AG04450 (cell line): ENCODE measurements at regions not wholly inside any gene's neighbourhood (a gene's known extent, or its start where the extent isn't known, plus 50 kb on each side); places are given as distances from the start of the nearest gene placed in this dataset.

Source experiments
- CTCF ChIA-PET: fragments of 300-600, 350-600 bp; formaldehyde crosslinking; extraction: SDS; loops from one replicate; lab custom pipeline; 2022; ENCODE audit warnings: antibody characterized with exemption, inconsistent platforms; lab: Charles Lee
- POLR2A ChIA-PET: fragments of 350-600 bp; formaldehyde crosslinking; extraction: SDS; loops from one replicate; lab custom pipeline; 2021; ENCODE audit warnings: antibody characterized with exemption, inconsistent platforms; lab: Yijun Ruan, JAX
- DNase-seq: peaks from one replicate; pipeline ENCODE4 v3.0.0-alpha.2; 2011; ENCODE audit warnings: low read depth, low spot score
- H3K27ac ChIP-seq: one replicate; pipeline ENCODE4 v1.5.1; 2012; ENCODE audit warnings: low read depth, low read length, control low read depth
- H3K27me3 ChIP-seq: one replicate; pipeline ENCODE4 v1.6.0; 2012; ENCODE audit warnings: low read length; ENCODE audit not compliant: control insufficient read depth, insufficient read depth
- H3K4me3 ChIP-seq: 2 replicates; pipeline ENCODE4 v1.5.1; 2011; ENCODE audit warnings: mild to moderate bottlenecking, low read depth, low read length, control low read depth
- H3K9me3 ChIP-seq: 2 replicates; pipeline ENCODE4 v1.5.1; 2012; ENCODE audit warnings: low read length; ENCODE audit not compliant: control insufficient read depth, insufficient read depth
- TF ChIP-seq, protein P1 (sequence below): IDR thresholded peaks from 2 replicates; pipeline ENCODE4 v1.5.1; 2011; ENCODE audit warnings: low read depth, low read length, control low read depth, inconsistent platforms

DNA sequence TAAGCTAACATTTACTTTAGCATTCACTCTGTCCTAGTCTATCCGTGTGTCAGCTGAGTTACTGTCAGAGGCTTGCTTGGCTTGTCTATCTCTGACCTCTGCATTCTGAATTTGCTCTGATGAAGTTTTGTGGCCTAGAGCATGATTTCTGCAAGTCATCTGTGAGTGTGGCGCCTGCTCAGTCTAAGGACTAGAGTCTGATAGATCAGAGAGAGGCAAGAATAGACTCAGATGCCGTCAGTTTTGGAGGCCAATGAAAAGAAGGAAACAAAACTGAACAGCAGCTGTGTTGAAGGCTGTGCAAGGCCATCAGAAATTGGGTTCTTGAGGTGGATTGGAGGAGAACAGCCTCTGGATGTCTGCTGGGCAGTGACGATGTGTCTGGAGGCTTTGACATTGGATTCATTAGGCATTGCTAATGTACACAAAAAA is 573.1 kb downstream of the USP25 start:
- Histone ChIP-seq H3K9me3 (no peaks in the 10 kb centered on the region), H3K4me3 (no peak overlapping the region), H3K27me3 (no peaks in the 10 kb centered on the region), H3K27ac (no peak overlapping the region)
- no peak for DNase-seq
- POLR2A ChIA-PET: no interaction called here
- TF ChIP-seq, protein P1, sequence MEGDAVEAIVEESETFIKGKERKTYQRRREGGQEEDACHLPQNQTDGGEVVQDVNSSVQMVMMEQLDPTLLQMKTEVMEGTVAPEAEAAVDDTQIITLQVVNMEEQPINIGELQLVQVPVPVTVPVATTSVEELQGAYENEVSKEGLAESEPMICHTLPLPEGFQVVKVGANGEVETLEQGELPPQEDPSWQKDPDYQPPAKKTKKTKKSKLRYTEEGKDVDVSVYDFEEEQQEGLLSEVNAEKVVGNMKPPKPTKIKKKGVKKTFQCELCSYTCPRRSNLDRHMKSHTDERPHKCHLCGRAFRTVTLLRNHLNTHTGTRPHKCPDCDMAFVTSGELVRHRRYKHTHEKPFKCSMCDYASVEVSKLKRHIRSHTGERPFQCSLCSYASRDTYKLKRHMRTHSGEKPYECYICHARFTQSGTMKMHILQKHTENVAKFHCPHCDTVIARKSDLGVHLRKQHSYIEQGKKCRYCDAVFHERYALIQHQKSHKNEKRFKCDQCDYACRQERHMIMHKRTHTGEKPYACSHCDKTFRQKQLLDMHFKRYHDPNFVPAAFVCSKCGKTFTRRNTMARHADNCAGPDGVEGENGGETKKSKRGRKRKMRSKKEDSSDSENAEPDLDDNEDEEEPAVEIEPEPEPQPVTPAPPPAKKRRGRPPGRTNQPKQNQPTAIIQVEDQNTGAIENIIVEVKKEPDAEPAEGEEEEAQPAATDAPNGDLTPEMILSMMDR: no peak
- CTCF ChIA-PET: no interaction called here

DNA sequence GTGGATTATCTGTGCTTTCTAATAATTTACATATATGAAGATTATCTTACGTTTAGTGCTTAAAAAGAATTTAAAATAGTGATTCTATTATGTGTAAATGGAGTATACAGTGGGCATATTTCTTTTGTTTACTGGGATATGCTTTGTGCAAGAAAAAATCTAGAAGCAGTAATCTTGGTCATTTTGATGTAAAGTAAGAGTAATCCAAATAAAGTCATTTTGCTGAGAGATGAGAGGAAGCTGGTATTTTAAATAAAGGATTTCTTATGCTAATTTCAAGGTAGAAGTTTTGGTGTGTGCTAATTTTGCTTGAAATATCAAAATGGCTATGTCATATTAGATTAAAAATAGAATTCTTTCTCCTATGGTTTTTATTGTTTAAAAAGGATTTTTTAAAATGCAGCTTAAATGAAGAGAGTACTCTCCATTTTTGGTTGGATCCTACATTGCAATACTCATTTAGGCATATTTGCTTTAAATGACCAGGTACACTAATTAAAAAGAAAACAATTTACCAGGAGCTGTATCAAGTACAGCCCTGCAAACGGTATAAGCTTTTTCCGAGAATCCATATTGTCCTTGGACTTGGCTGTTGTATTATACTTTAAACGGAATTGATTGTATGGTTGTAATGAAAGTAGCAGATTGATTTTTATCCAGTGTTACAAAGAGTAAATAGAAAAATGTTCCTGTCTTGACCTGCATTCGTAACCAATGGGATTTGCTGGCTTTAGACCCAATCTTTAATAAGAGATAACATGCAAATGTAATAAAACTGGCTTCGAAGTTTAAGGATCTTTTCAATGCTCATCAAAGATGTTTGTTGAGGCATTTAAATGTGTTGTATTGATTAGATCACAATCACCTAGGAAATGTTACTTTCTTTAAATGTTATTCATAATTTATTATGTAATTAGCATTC is 574.7 kb downstream of the USP25 start:
- no peaks in the 10 kb centered on the region for H3K27me3 ChIP-seq
- POLR2A ChIA-PET: no interaction called here
- H3K9me3 ChIP-seq: no peaks in the 10 kb centered on the region
- TF ChIP-seq, protein P1: no peak
- no peak for DNase-seq
- H3K27ac ChIP-seq: no peak overlapping the region
- no peak overlapping the region for H3K4me3 ChIP-seq
- CTCF ChIA-PET: no interaction called here

DNA sequence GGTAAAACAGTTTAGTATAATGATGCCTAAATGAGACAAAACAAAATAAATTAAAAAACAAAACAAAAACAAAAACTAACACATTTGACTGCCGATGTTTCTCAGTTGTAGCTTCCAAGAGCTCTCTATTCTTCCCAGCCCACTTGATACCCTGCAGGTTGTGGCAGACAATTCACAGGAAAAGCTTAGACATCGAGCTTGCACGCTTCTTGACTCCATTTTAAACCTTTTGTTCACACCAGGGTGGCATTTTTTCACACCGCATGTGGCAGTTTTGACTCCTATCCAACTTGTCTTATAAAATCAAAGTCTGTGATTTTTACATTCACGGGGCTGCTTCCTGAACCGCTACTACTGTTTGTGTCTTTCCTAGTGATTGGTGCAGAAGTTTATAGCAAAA is 575.9 kb downstream of the USP25 start:
- DNase-seq: no peak
- TF ChIP-seq, protein P1: no peak

DNA sequence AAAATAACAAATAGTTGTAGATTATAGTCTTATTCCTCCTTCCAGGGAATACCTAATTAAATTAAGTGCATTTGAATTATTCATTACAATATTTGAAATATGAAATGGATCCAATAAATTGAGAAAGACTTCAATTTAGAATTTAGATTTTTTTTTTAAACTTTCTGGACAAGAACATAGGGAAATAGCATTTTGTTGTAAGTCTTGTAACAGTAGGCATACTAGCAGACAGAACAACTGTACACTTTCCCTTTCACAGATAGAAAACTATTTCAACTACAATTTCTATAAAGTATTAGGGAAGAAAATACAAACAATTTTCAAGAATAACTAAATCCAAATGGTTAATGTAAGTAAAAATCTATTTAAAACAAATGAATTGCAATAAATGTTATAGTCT is 577.5 kb downstream of the USP25 start:
- POLR2A ChIA-PET: no interaction called here
- CTCF ChIA-PET: no interaction called here
- no peak overlapping the region for H3K4me3 ChIP-seq
- no peak for DNase-seq
- no peaks in the 10 kb centered on the region for H3K9me3 ChIP-seq
- TF ChIP-seq, protein P1: no peak
- H3K27me3 ChIP-seq: no peaks in the 10 kb centered on the region
- no peak overlapping the region for H3K27ac ChIP-seq

More for the DNA sequence above, 575.9 kb downstream of the USP25 start:
- ChIA-PET POLR2A (no interaction called here), CTCF (no interaction called here)
- Histone ChIP-seq H3K4me3 (no peak overlapping the region), H3K27ac (no peak overlapping the region), H3K9me3 (no peaks in the 10 kb centered on the region), H3K27me3 (no peaks in the 10 kb centered on the region)

GRCh38 chr21:16308269-16308668 is 578.5 kb downstream of the USP25 start:
- Histone ChIP-seq H3K4me3 (peak overlapping the region; percentile 29), H3K27me3 (no peaks in the 10 kb centered on the region), H3K9me3 (no peaks in the 10 kb centered on the region), H3K27ac (no peak overlapping the region)
- CTCF ChIA-PET: no interaction called here
- POLR2A ChIA-PET: no interaction called here
- TF ChIP-seq, protein P1: no peak
- no peak for DNase-seq
